Activated CD4-positive, alpha-beta T cell treated with anti-CD3 and anti-CD28 coated beads for 36 hours (primary cell): ENCODE measurements at regions not wholly inside any gene's neighbourhood (a gene's known extent, or its start where the extent isn't known, plus 50 kb on each side); places are given as distances from the start of the nearest gene placed in this dataset.

Source experiments
- ATAC-seq: fragments of 200-7000 bp; cut with Tn5 transposase; one replicate; pipeline ENCODE4 v1.10.0; 2021; ENCODE audit warnings: mild to moderate bottlenecking, moderate library complexity
- CTCF ChIA-PET: fragments of 350-600 bp; sonication (Branson Sonifier 250); formaldehyde crosslinking; loops from one replicate; lab custom pipeline; 2021; ENCODE audit warnings: antibody characterized with exemption; lab: Charles Lee
- POLR2A ChIA-PET: fragments of 350-600 bp; sonication (Branson Sonifier 250); formaldehyde crosslinking; loops from one replicate; lab custom pipeline; 2021; ENCODE audit warnings: antibody characterized with exemption, inconsistent platforms; lab: Charles Lee
- DNase-seq: peaks from one replicate; pipeline ENCODE4 v3.0.0-alpha.2; 2020
- H3K27ac Mint-ChIP-seq: one replicate; pipeline ENCODE4 v1.8.0; 2021; ENCODE audit warnings: mixed read lengths
- H3K27me3 Mint-ChIP-seq: one replicate; pipeline ENCODE4 v1.8.0; 2021; ENCODE audit warnings: mixed read lengths
- H3K36me3 Mint-ChIP-seq: one replicate; pipeline ENCODE4 v1.8.0; 2021; ENCODE audit warnings: low read depth, mixed read lengths
- H3K4me1 Mint-ChIP-seq: one replicate; pipeline ENCODE4 v1.8.0; 2021; ENCODE audit warnings: mixed read lengths
- H3K4me3 Mint-ChIP-seq: one replicate; pipeline ENCODE4 v1.8.0; 2021; ENCODE audit warnings: mild to moderate bottlenecking, moderate library complexity, mixed read lengths
- H3K9me3 Mint-ChIP-seq: one replicate; pipeline ENCODE4 v1.8.0; 2021; ENCODE audit warnings: low read depth, mixed read lengths
- intact Hi-C, 2 experiments: fragments of 100-400 bp; cut with DNase I in 1 of 2; cut with micrococcal nuclease in 1 of 2; formaldehyde crosslinking; loops; one replicate each; pipeline versions ENCODE4 v1.14.2 to v1.15.1; 2022 to 2024; cut with DNase I, micrococcal nuclease

GRCh38 chr5:116389601-116390000, 185.0 kb downstream of the SEMA6A start:
- peaks cover 28% of the 10 kb centered on the region for H3K36me3 Mint-ChIP-seq
- H3K4me1 Mint-ChIP-seq, result no peaks in the 10 kb centered on the region
- ChIA-PET CTCF (no interaction called here), POLR2A (no interaction called here)
- DNase-seq (no peak), ATAC-seq (no peak)
- no peak overlapping the region for H3K4me3 Mint-ChIP-seq
- no peaks in the 10 kb centered on the region for H3K27me3 Mint-ChIP-seq
- intact Hi-C loops, result no loop called here
- H3K9me3 Mint-ChIP-seq, result peaks cover 11% of the 10 kb centered on the region
- H3K27ac Mint-ChIP-seq, result no peak overlapping the region

GRCh38 chr5:116388564-116389258, 185.9 kb downstream of the SEMA6A start:
- CTCF ChIA-PET, result no interaction called here
- POLR2A ChIA-PET, result no interaction called here
- Mint-ChIP-seq H3K27me3 (no peaks in the 10 kb centered on the region), H3K9me3 (peaks cover 11% of the 10 kb centered on the region), H3K36me3 (peaks cover 29% of the 10 kb centered on the region), H3K4me1 (no peaks in the 10 kb centered on the region), H3K4me3 (no peak overlapping the region), H3K27ac (no peak overlapping the region)
- intact Hi-C loops, result no loop called here
- no peak for DNase-seq
- ATAC-seq, result no peak

- CTCF ChIA-PET, result interaction anchor here (0.7 kb wide), 1 partner anchor 821 kb away, joined by 3 read pairs; no protein-coding TSS in a partner anchor
- Mint-ChIP-seq H3K4me3 (no peak overlapping the region), H3K27ac (no peak overlapping the region), H3K4me1 (no peaks in the 10 kb centered on the region), H3K9me3 (peaks cover 11% of the 10 kb centered on the region), H3K36me3 (peaks cover 38% of the 10 kb centered on the region), H3K27me3 (no peaks in the 10 kb centered on the region)
- DNase-seq (no peak), ATAC-seq (no peak)
- intact Hi-C loops, result no loop called here
- POLR2A ChIA-PET, result no interaction called here
Measured at GRCh38 chr5:116387738-116388137, 186.9 kb downstream of the SEMA6A start.

- intact Hi-C loops, result no loop called here
- H3K27ac Mint-ChIP-seq, result no peak overlapping the region
- DNase-seq (no peak), ATAC-seq (no peak)
- no peaks in the 10 kb centered on the region for H3K4me1 Mint-ChIP-seq
- CTCF ChIA-PET, result interaction anchor here (1.2 kb wide), 1 partner anchor 19 kb away, joined by 3 read pairs; no protein-coding TSS in a partner anchor
- POLR2A ChIA-PET, result no interaction called here
- H3K4me3 Mint-ChIP-seq, result no peak overlapping the region
- H3K27me3 Mint-ChIP-seq, result no peaks in the 10 kb centered on the region
- H3K36me3 Mint-ChIP-seq, result peaks cover 47% of the 10 kb centered on the region
- H3K9me3 Mint-ChIP-seq, result peaks cover 11% of the 10 kb centered on the region
Measured at GRCh38 chr5:116386633-116387032, 188.0 kb downstream of the SEMA6A start.

- peaks cover 45% of the 10 kb centered on the region for H3K36me3 Mint-ChIP-seq
- H3K27ac Mint-ChIP-seq, result no peak overlapping the region
- no peaks in the 10 kb centered on the region for H3K4me1 Mint-ChIP-seq
Measured at GRCh38 chr5:116382874-116383266, 191.8 kb downstream of the SEMA6A start.

GRCh38 chr5:116382032-116382873, 192.4 kb downstream of the SEMA6A start:
- H3K27ac Mint-ChIP-seq, result no peak overlapping the region
- intact Hi-C loops, result no loop called here
- no peak for ATAC-seq
- no peak for DNase-seq
- H3K4me1 Mint-ChIP-seq, result no peaks in the 10 kb centered on the region
- H3K4me3 Mint-ChIP-seq, result no peak overlapping the region
- H3K36me3 Mint-ChIP-seq, result peaks cover 41% of the 10 kb centered on the region
- ChIA-PET CTCF (no interaction called here), POLR2A (no interaction called here)
- no peaks in the 10 kb centered on the region for H3K27me3 Mint-ChIP-seq
- peaks cover 6% of the 10 kb centered on the region for H3K9me3 Mint-ChIP-seq

More at GRCh38 chr5:116382874-116383266, 191.8 kb downstream of the SEMA6A start:
- intact Hi-C loops, result no loop called here
- peaks cover 8% of the 10 kb centered on the region for H3K9me3 Mint-ChIP-seq
- H3K27me3 Mint-ChIP-seq, result no peaks in the 10 kb centered on the region
- no peak for ATAC-seq
- CTCF ChIA-PET, result no interaction called here
- POLR2A ChIA-PET, result no interaction called here
- no peak overlapping the region for H3K4me3 Mint-ChIP-seq
- no peak for DNase-seq

GRCh38 chr5:116381201-116381600, 193.4 kb downstream of the SEMA6A start:
- H3K4me3 Mint-ChIP-seq, result no peak overlapping the region
- POLR2A ChIA-PET, result no interaction called here
- H3K27me3 Mint-ChIP-seq, result no peaks in the 10 kb centered on the region
- no peak for DNase-seq
- H3K4me1 Mint-ChIP-seq, result no peaks in the 10 kb centered on the region
- CTCF ChIA-PET, result no interaction called here
- peaks cover 4% of the 10 kb centered on the region for H3K9me3 Mint-ChIP-seq
- peaks cover 34% of the 10 kb centered on the region for H3K36me3 Mint-ChIP-seq
- no peak overlapping the region for H3K27ac Mint-ChIP-seq
- no peak for ATAC-seq
- intact Hi-C loops, result no loop called here

GRCh38 chr5:116380621-116381020, 194.0 kb downstream of the SEMA6A start:
- Mint-ChIP-seq H3K4me1 (no peaks in the 10 kb centered on the region), H3K4me3 (no peak overlapping the region), H3K36me3 (peaks cover 28% of the 10 kb centered on the region), H3K9me3 (peaks cover 1% of the 10 kb centered on the region), H3K27ac (no peak overlapping the region), H3K27me3 (no peaks in the 10 kb centered on the region)
- ChIA-PET POLR2A (no interaction called here), CTCF (no interaction called here)
- ATAC-seq, result no peak
- intact Hi-C loops, result no loop called here
- no peak for DNase-seq

GRCh38 chr5:116379306-116379705, 195.3 kb downstream of the SEMA6A start:
- ChIA-PET CTCF (no interaction called here), POLR2A (no interaction called here)
- H3K27ac Mint-ChIP-seq, result no peak overlapping the region
- H3K36me3 Mint-ChIP-seq, result peaks cover 27% of the 10 kb centered on the region
- H3K9me3 Mint-ChIP-seq, result no peaks in the 10 kb centered on the region
- intact Hi-C loops, result no loop called here
- ATAC-seq (no peak), DNase-seq (no peak)
- H3K4me3 Mint-ChIP-seq, result no peak overlapping the region
- no peaks in the 10 kb centered on the region for H3K27me3 Mint-ChIP-seq
- H3K4me1 Mint-ChIP-seq, result no peaks in the 10 kb centered on the region

GRCh38 chr5:116378777-116379121, 195.9 kb downstream of the SEMA6A start:
- H3K9me3 Mint-ChIP-seq, result no peaks in the 10 kb centered on the region
- CTCF ChIA-PET, result interaction anchor here (0.6 kb wide), 1 partner anchor 147 kb away, joined by 3 read pairs; no protein-coding TSS in a partner anchor
- peaks cover 28% of the 10 kb centered on the region for H3K36me3 Mint-ChIP-seq
- DNase-seq (no peak), ATAC-seq (no peak)
- no peak overlapping the region for H3K4me3 Mint-ChIP-seq
- H3K4me1 Mint-ChIP-seq, result no peaks in the 10 kb centered on the region
- no peak overlapping the region for H3K27ac Mint-ChIP-seq
- intact Hi-C loops, result no loop called here
- POLR2A ChIA-PET, result no interaction called here
- no peaks in the 10 kb centered on the region for H3K27me3 Mint-ChIP-seq

GRCh38 chr5:116378007-116378776, 196.4 kb downstream of the SEMA6A start:
- CTCF ChIA-PET, result interaction anchor here (0.6 kb wide), 1 partner anchor 147 kb away, joined by 3 read pairs; no protein-coding TSS in a partner anchor
- POLR2A ChIA-PET, result no interaction called here
- Mint-ChIP-seq H3K36me3 (peaks cover 23% of the 10 kb centered on the region), H3K9me3 (no peaks in the 10 kb centered on the region), H3K4me1 (peaks cover 3% of the 10 kb centered on the region), H3K27me3 (no peaks in the 10 kb centered on the region), H3K4me3 (no peak overlapping the region), H3K27ac (no peak overlapping the region)
- no peak for ATAC-seq
- intact Hi-C loops, result no loop called here
- DNase-seq, result no peak
